Activated CD8-positive, alpha-beta memory T cell treated with anti-CD3 and anti-CD28 coated beads for 4 hours (primary cell): ENCODE measurements at regions not wholly inside any gene's neighbourhood (a gene's known extent, or its start where the extent isn't known, plus 50 kb on each side); places are given as distances from the start of the nearest gene placed in this dataset.

ENCODE experiments used
- DNase-seq, 2 donors: peaks; one replicate each; pipeline ENCODE4 v3.0.0-alpha.2; 2020; ENCODE audit warnings: low read depth in 2 of 2

- no peak for DNase-seq
Measured at GRCh38 chr21:38654580-38654979, 151.1 kb upstream of the ETS2 start.

- DNase-seq, result no peak
Measured at GRCh38 chr21:38658511-38658910, 147.2 kb upstream of the ETS2 start.

- no peak for DNase-seq
Measured at GRCh38 chr21:38659936-38660332, 145.8 kb upstream of the ETS2 start.

DNA sequence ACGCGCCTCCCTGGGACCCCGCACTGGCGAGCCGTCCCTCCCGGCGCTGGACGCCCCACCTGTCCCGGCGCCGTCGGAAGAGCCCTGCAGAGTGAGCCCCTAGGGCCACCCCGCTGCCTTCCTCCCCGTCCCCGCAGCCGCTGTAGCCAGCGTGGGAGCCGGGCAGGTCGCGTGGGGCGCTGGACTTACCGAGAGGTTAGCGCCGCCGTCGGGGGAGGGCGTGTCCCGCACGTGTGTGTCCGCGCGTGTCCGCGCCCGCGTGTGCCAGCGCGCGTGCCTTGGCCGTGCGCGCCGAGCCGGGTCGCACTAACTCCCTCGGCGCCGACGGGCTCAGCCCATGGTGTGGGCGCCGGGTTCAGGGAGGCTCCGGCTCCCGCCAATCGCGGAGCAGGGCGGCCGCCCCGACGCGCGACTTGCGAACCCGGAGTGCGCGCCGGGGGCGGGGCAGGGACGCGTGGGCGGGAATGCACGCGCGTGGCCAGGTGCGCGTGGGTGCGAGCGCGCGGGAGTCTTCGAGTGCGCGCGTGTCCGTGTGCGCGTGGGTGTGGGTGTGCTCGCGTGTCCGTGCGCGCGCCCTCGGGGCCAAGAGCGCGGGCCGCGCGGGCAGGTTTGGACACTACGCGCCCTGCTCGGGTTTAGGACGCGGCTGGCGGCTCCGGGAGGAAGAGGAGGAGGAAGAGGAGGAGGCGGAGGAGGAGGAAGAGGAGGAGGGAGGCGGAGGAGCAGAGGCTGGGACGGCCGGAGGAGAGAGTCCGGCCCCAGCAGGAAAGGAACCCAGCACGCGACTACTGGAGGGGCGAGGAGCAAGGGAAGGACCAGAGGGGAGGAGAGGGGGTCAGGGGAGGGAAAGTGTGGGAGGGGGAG lies 145.2 kb upstream of the ETS2 start:
- no peak for DNase-seq

DNA sequence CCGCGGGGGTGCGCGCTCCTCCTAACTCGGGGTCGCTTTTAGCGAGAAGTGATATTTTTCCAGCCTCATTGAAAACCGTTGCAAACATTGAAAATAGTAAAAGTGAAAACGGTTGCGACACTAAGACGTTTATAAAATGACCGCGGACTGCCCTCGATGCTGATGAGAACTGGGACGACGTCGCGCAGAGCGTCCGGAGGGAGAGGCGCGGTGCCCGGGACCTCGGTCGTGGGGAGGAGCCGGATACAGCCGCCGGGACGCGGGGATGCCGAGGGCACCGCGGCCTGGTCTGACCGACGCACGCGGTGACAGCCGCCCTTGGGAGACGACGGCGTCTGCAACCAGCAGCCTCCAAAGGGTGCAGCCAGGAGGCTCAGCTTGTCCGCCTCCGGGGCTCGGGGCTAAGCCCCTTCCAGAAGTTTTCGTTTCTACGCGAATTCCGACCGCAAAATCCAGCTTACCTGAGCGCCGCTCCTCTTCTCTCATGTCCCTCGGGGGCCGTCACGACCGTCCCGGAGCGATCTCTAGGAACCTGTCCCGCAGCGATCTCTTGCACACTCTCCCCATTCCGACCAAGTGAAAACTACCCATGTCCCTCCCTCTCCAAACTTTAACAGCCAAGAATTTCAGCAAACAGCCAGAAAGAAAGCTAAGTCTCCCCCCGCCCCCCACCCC lies 144.4 kb upstream of the ETS2 start:
- no peak for DNase-seq

DNA sequence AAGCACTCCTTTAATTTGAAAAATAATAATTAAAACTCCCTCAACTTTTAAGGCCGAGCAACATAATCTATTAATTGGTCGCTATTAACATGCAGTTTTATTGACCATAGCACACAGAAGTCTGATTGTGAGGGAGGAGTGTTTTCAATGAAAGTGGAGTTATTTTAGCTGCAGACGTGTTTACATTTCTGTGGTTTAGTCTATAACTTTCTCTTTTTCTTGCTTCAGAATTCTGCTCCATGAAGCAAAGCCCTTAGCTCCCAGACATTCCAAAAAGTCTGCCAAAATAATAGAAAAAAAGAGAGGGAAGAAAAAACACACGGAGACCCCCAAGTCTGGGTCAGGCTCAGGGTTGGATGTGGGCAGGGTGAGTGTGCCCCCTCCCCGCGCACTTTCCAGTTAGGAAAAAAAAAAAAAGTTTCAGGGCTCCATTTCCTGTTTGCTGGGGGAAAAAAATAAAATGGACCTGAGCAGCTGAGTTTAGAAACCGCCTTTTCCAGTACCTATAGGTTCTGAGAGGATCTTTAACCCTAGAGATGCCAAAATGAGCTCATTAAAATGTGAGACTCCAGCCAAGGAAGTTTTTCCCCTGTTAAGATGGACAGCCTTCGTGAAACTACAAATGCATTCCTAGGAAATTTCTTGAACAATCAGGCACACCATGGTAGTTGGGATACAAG lies 143.7 kb upstream of the ETS2 start:
- no peak for DNase-seq

DNA sequence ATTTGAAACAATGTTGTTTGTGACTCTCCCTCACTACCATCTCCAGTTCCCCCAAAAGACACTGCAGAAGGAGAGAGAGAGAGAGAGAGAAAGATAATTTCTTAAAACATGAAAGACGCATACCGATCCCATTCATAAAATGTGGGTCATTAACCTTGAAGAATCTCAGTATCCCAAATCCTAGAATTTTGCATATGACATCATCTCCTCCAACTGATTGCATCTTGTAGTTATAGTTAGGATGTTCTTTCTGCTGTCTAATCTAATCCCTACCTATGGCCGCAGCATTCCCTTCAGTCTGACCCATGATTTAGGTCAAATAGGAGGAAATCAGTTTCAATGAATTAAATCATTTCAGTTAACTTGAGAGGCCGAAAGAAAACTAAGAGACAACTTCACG lies 142.4 kb upstream of the ETS2 start:
- DNase-seq, result no peak

DNA sequence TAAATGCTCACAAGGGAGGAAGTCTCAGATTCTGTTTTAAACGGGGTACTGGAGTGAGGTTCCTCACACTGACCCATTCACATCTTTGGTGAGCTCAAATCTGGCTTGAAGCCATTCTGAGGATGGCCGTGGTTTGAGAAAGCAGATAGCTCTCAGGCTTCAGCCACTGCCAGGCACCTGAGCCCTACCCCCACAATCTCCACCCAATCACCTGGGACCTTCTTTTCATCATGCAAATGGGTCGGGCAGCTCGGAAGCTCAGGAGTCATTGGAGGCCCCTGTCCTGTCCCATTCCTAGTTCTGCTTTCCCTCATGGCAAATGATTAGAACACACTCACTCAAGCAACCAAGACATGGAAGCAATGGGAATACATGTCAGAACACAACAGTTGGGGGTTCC lies 141.4 kb upstream of the ETS2 start:
- DNase-seq, result no peak

DNA sequence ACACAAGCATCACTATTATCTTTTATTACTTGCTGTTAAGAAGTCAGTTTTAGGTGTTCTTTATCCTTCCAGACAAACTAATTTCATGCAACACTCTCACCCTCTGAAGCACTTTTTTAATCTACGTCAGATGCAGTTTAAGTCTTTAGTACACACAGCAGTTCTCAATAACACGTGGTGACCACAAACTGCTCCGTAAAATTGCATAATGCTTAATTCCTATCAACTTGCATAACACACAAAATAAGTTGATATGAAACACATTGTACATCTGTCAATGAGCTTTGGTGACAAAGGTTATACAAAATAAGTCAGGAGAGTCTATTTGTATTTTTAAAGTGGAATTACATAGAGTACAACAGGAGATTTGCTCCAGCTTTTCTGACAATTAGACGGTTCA lies 140.9 kb upstream of the ETS2 start:
- no peak for DNase-seq

DNA sequence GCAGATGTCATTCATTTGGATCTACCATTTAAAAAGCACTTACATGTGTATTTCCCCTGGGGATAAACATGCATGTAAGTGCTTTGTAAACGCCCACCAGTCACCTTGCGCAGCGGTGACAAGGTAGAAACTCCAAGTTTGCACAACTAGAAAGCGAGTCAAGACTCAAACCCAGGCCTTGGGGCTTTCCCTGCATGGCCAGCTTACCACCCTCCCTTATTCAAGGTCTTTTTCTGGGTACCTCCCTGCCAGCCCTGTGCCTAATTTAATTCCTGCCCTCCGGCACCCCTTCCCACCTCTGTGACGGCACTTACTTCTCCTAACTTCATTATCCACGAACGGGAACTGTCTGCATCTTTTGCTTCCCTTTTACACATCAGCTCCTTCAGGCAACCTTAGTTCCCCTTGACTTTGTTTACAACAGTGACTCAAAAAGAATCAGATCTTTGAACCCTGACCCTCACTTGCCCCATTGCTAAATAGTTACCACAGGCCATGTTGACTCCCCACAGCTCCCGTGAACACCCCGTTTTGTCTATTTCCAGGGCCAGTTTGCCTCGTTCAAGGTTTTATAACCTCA lies 138.3 kb upstream of the ETS2 start:
- no peak for DNase-seq

- no peak for DNase-seq
Measured at GRCh38 chr21:38668067-38668466, 137.7 kb upstream of the ETS2 start.

- no peak for DNase-seq
Measured at GRCh38 chr21:38668541-38668940, 137.2 kb upstream of the ETS2 start.

DNA sequence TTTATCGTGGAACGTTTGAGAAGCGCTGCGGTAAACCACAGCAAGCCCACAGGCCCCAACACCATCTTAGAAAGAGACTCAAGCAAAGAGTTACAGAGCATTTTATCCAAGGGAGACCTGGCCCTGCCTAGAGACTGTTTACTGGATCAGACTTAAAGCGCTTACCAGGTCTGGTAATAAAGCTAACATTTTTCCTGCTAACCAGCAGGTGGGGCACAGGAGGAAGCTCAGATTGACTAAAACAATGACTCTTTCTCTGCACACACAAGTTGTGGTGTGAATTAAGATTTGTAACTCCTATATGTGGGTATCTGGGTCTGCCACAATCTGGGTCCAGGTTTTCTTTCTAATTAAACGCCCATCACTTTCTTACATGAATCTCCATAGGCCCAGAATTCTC lies 136.5 kb upstream of the ETS2 start:
- no peak for DNase-seq

GRCh38 chr21:38670861-38671260 lies 134.9 kb upstream of the ETS2 start:
- no peak for DNase-seq

DNA sequence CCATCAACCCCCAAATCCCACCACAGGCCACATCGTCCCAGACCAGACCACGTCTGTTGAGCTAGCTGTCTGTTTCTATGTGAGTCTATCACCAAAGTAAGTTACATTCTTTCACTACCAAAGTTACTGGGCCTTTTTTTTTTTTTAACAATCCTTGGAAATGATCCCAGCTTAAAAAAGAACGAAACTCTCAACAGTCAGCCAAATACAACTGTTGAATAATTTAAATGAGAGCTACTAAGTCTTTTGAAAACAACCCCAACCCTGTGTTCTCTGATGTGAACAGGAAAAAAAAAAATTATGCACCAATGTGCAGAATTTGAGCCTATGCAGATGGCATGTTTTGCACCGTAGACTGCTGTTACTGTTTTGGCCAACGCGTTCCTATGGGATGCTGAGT lies 134.0 kb upstream of the ETS2 start:
- DNase-seq, result no peak

DNA sequence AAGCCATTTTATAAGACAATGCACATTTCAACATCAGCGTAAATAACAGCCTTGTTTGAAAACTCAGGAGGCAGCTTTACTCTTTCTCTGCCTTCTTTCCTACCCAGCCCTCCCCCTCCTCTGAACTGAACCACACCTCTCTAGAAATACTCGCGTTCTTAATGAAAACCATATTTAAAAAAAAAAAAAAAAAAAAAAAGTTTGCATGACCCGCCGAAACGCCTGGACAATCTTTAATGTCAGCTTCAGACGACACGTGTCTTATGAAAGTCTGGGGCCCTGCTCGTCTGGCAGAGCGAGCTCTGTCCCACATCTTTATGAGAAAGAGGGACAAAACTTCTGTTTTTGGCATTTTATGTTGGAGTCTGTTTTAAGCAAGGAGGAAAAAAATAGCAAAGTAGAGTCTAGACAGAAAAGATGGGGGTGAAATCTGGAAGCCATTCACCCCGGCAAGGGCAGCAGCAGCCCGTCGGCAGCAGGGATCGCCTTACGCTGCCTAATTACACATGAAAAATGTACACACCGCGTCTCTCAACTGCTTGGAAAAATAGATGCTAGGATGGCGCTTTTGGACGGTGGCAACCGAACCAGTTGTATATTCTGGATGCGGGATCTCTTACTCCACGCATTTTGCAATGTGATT lies 130.4 kb upstream of the ETS2 start:
- DNase-seq, result no peak

DNA sequence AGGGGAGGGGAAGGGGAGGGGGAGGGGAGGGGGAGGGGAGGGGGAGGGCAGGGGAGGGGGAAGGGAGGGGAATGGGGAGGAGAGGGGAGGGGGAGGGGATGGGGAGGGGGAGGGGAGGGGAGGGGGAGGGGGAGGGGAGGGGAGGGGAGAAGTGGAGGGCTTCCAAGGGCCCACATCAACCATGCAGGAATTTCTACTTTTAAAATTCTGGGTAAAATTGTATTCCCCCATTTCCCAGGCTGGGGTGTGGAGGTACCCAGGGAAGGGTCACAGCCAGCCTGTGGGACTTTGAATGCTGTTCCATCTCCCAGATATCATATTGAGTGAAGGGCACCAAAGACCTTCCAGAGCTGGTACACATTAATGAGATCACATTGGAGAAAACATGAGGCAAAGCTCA lies 126.9 kb upstream of the ETS2 start:
- DNase-seq, result no peak

DNA sequence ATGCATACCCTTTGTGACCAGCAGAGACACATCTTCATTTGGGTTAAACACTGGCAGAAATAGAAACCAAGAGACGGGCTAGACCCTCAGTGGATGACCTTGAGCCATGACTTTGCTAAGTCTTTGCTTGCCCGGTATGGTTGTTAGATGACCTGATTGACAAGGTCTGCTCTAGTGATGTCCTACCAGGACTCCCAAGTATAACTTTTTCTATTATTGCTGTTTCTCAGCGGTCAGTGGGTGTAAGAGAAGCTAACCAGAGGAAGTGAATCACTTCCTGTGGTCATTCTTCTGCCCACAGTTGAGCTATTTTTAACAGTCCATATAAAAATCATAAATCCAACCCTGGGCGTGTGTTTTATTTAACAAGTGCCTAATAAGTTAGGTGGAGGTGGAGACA lies 126.2 kb upstream of the ETS2 start:
- no peak for DNase-seq

DNA sequence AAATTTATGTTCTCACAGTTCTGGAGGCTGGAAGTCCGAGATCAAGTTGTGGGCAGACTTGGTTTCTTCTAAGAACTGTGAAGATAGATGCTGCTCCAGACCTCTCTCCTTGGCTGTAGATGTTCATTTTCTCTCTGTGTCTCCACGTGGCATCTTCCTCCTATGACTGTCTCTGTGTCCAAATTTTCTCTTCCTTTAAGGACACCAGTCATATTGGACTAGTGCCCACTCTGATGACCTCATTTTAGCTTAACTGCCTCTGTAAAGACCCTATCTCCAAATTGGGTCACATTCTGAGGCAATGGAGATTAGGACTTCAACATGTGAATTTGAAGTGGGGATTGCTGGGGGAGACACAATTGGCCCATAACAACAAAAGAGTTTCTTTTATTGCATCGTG lies 125.3 kb upstream of the ETS2 start:
- no peak for DNase-seq

- no peak for DNase-seq
Measured at GRCh38 chr21:38683222-38683621, 122.5 kb upstream of the ETS2 start.

DNA sequence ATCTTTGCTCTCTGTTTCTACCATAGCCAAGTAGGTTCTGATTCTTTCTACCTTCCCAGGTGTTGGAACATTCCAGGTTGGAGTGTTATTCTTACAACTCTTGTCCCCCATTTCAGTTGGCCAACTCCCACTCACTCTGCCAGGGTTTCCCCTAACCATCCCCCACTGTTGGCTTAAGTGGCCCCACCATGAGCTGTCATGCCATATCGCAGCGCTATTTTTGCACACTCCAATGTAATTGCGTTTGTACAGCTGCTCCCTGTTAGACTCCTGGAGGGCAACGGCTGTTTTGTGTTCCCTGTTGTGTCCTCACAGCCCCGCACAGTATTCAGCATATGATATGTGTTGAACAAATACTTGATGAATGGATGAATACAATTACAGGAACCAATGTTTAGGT lies 117.7 kb upstream of the ETS2 start:
- no peak for DNase-seq

DNA sequence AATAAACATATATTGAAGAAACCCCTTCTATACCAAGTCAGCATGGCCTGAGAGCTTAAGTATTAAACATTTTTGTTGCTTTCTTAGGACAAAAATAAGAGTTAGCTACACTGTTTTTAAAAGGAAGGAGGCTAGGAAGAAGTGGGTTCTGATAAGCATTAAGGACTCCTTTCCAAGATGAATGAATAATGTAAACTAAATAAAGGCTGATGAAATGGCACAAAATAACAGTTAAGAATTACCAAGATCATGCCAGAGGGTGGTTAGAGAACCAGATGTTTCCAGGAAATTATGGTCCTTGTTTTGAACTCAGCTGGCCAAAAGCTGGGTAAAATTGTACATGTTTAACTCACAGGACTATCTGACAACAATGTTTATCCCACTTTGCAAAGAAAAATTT lies 114.1 kb upstream of the ETS2 start:
- no peak for DNase-seq
